ENCODE measurements at regions not wholly inside any gene's neighbourhood (a gene's known extent, or its start where the extent isn't known, plus 50 kb on each side); places are given as distances from the start of the nearest gene placed in this dataset.
"Not testable (repeated sequence)": the region's sequence is repeated elsewhere in the genome, so short reads cannot be mapped to it uniquely, and the experiment has no call there.

- Histone ChIP-seq H3K36me3 (ENCODE audit: control insufficient read depth, insufficient read depth, low read length) (no peaks in the 10 kb centered on the region), H3K27ac (ENCODE audit: low read depth, low read length) (no peak overlapping the region), H3K4me3 (ENCODE audit: low read depth, low read length) (no peak overlapping the region), H3K4me1 (ENCODE audit: control insufficient read depth, insufficient read depth, low read length) (no peaks in the 10 kb centered on the region), H3K27me3 (ENCODE audit: control insufficient read depth, insufficient read depth, low read length) (no peaks in the 10 kb centered on the region), H3K9me3 (ENCODE audit: control insufficient read depth, insufficient read depth, low read length) (no peaks in the 10 kb centered on the region)
- WGBS (ENCODE audit: insufficient coverage) = 100% methylated on average over 1 of the region's 1 CpG
- no peak for DNase-seq (ENCODE audit: low read depth in 4 of 6, low spot score in 6 of 6)
These were observed 207.3 kb upstream of the ANXA10 start for GRCh38 chr4:167885071-167885470.

- no peak overlapping the region for H3K4me3 ChIP-seq (ENCODE audit: low read depth, low read length)
- no peak for DNase-seq (ENCODE audit: low read depth in 4 of 6, low spot score in 6 of 6)
- H3K4me1 ChIP-seq (ENCODE audit: control insufficient read depth, insufficient read depth, low read length) = no peaks in the 10 kb centered on the region
- no CpG with 5 or more reads among the region's 1 CpG for WGBS (ENCODE audit: insufficient coverage)
- H3K36me3 ChIP-seq (ENCODE audit: control insufficient read depth, insufficient read depth, low read length) = no peaks in the 10 kb centered on the region
- H3K27ac ChIP-seq (ENCODE audit: low read depth, low read length) = no peak overlapping the region
- no peaks in the 10 kb centered on the region for H3K9me3 ChIP-seq (ENCODE audit: control insufficient read depth, insufficient read depth, low read length)
- no peaks in the 10 kb centered on the region for H3K27me3 ChIP-seq (ENCODE audit: control insufficient read depth, insufficient read depth, low read length)
These were observed 206.5 kb upstream of the ANXA10 start for GRCh38 chr4:167885872-167886271.

- H3K4me1 ChIP-seq (ENCODE audit: control insufficient read depth, insufficient read depth, low read length) = no peaks in the 10 kb centered on the region
- H3K9me3 ChIP-seq (ENCODE audit: control insufficient read depth, insufficient read depth, low read length) = no peaks in the 10 kb centered on the region
- H3K4me3 ChIP-seq (ENCODE audit: low read depth, low read length) = no peak overlapping the region
- WGBS (ENCODE audit: insufficient coverage) = 94% methylated on average over 3 of the region's 6 CpGs
- no peaks in the 10 kb centered on the region for H3K36me3 ChIP-seq (ENCODE audit: control insufficient read depth, insufficient read depth, low read length)
- DNase-seq (ENCODE audit: low read depth in 4 of 6, low spot score in 6 of 6) = no peak
- no peak overlapping the region for H3K27ac ChIP-seq (ENCODE audit: low read depth, low read length)
- H3K27me3 ChIP-seq (ENCODE audit: control insufficient read depth, insufficient read depth, low read length) = no peaks in the 10 kb centered on the region
These were observed 204.6 kb upstream of the ANXA10 start for GRCh38 chr4:167887726-167888125.

DNA sequence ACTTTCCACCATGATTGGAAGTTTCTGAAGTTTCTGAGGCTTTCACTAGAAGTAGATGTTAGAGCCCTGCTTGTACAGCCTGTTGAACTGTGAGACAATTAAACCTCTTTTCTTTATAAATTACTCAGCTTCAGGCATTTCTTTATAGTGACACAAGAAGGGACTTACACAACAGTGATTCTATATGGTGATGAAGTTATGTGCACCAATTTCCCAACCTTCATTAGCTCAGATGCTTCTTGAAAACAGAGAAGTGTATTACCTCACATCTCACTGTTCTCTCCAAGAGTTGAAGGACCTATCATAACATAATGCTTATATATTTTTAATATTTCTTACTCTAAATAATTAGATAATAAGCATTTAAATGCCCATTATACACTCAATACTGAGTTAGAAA lies 202.1 kb upstream of the ANXA10 start:
- H3K4me1 ChIP-seq (ENCODE audit: control insufficient read depth, insufficient read depth, low read length) = no peaks in the 10 kb centered on the region
- H3K27ac ChIP-seq (ENCODE audit: low read depth, low read length) = no peak overlapping the region
- no peaks in the 10 kb centered on the region for H3K36me3 ChIP-seq (ENCODE audit: control insufficient read depth, insufficient read depth, low read length)
- no peaks in the 10 kb centered on the region for H3K27me3 ChIP-seq (ENCODE audit: control insufficient read depth, insufficient read depth, low read length)
- H3K9me3 ChIP-seq (ENCODE audit: control insufficient read depth, insufficient read depth, low read length) = no peaks in the 10 kb centered on the region
- no peak overlapping the region for H3K4me3 ChIP-seq (ENCODE audit: low read depth, low read length)
- DNase-seq (ENCODE audit: low read depth in 4 of 6, low spot score in 6 of 6) = no peak

GRCh38 chr4:167893531-167893930 lies 198.8 kb upstream of the ANXA10 start:
- Histone ChIP-seq H3K27ac (ENCODE audit: low read depth, low read length) (no peak overlapping the region), H3K36me3 (ENCODE audit: control insufficient read depth, insufficient read depth, low read length) (no peaks in the 10 kb centered on the region), H3K4me1 (ENCODE audit: control insufficient read depth, insufficient read depth, low read length) (no peaks in the 10 kb centered on the region), H3K9me3 (ENCODE audit: control insufficient read depth, insufficient read depth, low read length) (no peaks in the 10 kb centered on the region), H3K4me3 (ENCODE audit: low read depth, low read length) (no peak overlapping the region), H3K27me3 (ENCODE audit: control insufficient read depth, insufficient read depth, low read length) (no peaks in the 10 kb centered on the region)
- peak in 2 of 6 donors; percentile 1 to 55 for DNase-seq (ENCODE audit: low read depth in 4 of 6, low spot score in 6 of 6)
- WGBS (ENCODE audit: insufficient coverage) = no CpG with 5 or more reads among the region's 3 CpGs

DNA sequence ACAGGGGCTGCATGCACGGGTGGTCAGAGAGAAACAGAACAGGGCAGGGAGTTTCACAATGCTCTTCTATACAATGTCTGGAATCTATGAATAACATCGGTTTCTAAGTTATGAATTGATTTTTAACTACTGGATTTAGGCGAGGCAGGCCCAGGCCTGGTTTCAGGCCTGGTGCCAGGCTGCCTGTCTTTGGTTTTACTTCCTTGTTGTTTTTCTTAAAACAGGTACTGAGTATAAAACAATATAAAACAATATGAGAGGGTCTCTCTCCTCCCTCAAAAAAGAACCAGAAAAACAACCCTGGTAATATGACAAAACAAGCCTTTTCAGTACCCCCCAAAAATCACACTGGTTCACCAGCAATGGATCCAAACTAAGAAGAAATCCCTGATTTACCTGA lies 196.1 kb upstream of the ANXA10 start:
- DNase-seq (ENCODE audit: low read depth in 4 of 6, low spot score in 6 of 6) = not testable (repeated sequence)
- WGBS (ENCODE audit: insufficient coverage) = no CpG with 5 or more reads among the region's 3 CpGs

DNA sequence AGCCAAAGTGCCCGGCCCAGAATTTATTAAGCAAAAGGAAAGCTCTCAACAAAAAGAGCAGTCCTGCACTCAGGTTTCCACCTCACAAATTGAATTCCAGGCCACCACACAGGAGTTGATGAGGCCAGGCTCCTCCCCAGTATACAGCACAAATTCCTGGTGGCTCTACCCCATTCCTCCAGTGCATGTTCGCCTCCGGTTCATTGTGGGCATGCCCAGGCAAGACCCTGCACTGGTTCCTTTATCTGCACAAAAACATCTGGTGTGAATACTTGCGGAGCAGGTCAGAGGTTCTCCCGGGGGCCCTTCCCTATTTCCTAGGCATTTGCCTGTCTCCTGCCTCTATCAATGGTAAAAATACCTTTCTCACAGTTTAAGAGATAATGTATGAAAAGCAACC lies 195.2 kb upstream of the ANXA10 start:
- H3K4me1 ChIP-seq (ENCODE audit: control insufficient read depth, insufficient read depth, low read length) = no peaks in the 10 kb centered on the region
- no peak overlapping the region for H3K27ac ChIP-seq (ENCODE audit: low read depth, low read length)
- H3K9me3 ChIP-seq (ENCODE audit: control insufficient read depth, insufficient read depth, low read length) = no peaks in the 10 kb centered on the region
- no peaks in the 10 kb centered on the region for H3K27me3 ChIP-seq (ENCODE audit: control insufficient read depth, insufficient read depth, low read length)
- H3K36me3 ChIP-seq (ENCODE audit: control insufficient read depth, insufficient read depth, low read length) = no peaks in the 10 kb centered on the region
- DNase-seq (ENCODE audit: low read depth in 4 of 6, low spot score in 6 of 6) = no peak
- H3K4me3 ChIP-seq (ENCODE audit: low read depth, low read length) = no peak overlapping the region
- 77% methylated on average over 3 of the region's 5 CpGs for WGBS (ENCODE audit: insufficient coverage)

More for the DNA sequence above, 196.1 kb upstream of the ANXA10 start:
- not testable (repeated sequence) for H3K4me3 ChIP-seq (ENCODE audit: low read depth, low read length); H3K36me3 ChIP-seq (ENCODE audit: control insufficient read depth, insufficient read depth, low read length); H3K4me1 ChIP-seq (ENCODE audit: control insufficient read depth, insufficient read depth, low read length); H3K27me3 ChIP-seq (ENCODE audit: control insufficient read depth, insufficient read depth, low read length); H3K9me3 ChIP-seq (ENCODE audit: control insufficient read depth, insufficient read depth, low read length); H3K27ac ChIP-seq (ENCODE audit: low read depth, low read length)

GRCh38 chr4:167903291-167903721 lies 189.0 kb upstream of the ANXA10 start:
- H3K4me3 ChIP-seq (ENCODE audit: low read depth, low read length) = no peak overlapping the region
- no peak for DNase-seq (ENCODE audit: low read depth in 4 of 6, low spot score in 6 of 6)
- H3K36me3 ChIP-seq (ENCODE audit: control insufficient read depth, insufficient read depth, low read length) = no peaks in the 10 kb centered on the region
- H3K9me3 ChIP-seq (ENCODE audit: control insufficient read depth, insufficient read depth, low read length) = no peaks in the 10 kb centered on the region
- H3K27ac ChIP-seq (ENCODE audit: low read depth, low read length) = no peak overlapping the region
- no CpG with 5 or more reads among the region's 1 CpG for WGBS (ENCODE audit: insufficient coverage)
- no peaks in the 10 kb centered on the region for H3K4me1 ChIP-seq (ENCODE audit: control insufficient read depth, insufficient read depth, low read length)
- no peaks in the 10 kb centered on the region for H3K27me3 ChIP-seq (ENCODE audit: control insufficient read depth, insufficient read depth, low read length)

GRCh38 chr4:167906851-167907250 lies 185.5 kb upstream of the ANXA10 start:
- no CpG with 5 or more reads among the region's 1 CpG for WGBS (ENCODE audit: insufficient coverage)
- DNase-seq (ENCODE audit: low read depth in 4 of 6, low spot score in 6 of 6) = no peak
- Histone ChIP-seq H3K9me3 (ENCODE audit: control insufficient read depth, insufficient read depth, low read length) (no peaks in the 10 kb centered on the region), H3K36me3 (ENCODE audit: control insufficient read depth, insufficient read depth, low read length) (no peaks in the 10 kb centered on the region), H3K4me3 (ENCODE audit: low read depth, low read length) (no peak overlapping the region), H3K27me3 (ENCODE audit: control insufficient read depth, insufficient read depth, low read length) (no peaks in the 10 kb centered on the region), H3K4me1 (ENCODE audit: control insufficient read depth, insufficient read depth, low read length) (no peaks in the 10 kb centered on the region), H3K27ac (ENCODE audit: low read depth, low read length) (no peak overlapping the region)

DNA sequence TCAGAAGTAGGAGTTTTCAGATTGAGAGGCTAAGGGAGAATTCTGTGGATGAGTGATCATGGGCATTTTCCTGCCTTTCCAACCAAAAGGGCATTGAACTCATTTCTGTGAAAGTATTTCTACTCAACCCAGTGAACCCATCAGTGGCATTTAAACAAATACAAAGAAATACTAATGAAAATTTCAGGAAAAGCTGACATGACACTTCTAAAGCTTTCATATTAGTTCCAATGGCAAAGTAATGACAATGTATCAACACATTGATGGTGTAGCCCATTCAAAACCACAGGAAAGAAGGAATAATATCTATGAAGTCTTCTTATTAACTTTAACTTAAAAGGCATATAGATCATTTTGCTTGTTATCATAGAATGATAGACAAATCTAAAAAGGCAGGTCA lies 183.5 kb upstream of the ANXA10 start:
- Histone ChIP-seq H3K9me3 (ENCODE audit: control insufficient read depth, insufficient read depth, low read length) (no peaks in the 10 kb centered on the region), H3K27me3 (ENCODE audit: control insufficient read depth, insufficient read depth, low read length) (no peaks in the 10 kb centered on the region), H3K27ac (ENCODE audit: low read depth, low read length) (no peak overlapping the region), H3K4me3 (ENCODE audit: low read depth, low read length) (no peak overlapping the region), H3K4me1 (ENCODE audit: control insufficient read depth, insufficient read depth, low read length) (no peaks in the 10 kb centered on the region), H3K36me3 (ENCODE audit: control insufficient read depth, insufficient read depth, low read length) (no peaks in the 10 kb centered on the region)
- DNase-seq (ENCODE audit: low read depth in 4 of 6, low spot score in 6 of 6) = no peak

Measured in spinal cord (tissue), 9 donors.